ENCODE measurements at regions not wholly inside any gene's neighbourhood (a gene's known extent, or its start where the extent isn't known, plus 50 kb on each side); places are given as distances from the start of the nearest gene placed in this dataset.

DNA sequence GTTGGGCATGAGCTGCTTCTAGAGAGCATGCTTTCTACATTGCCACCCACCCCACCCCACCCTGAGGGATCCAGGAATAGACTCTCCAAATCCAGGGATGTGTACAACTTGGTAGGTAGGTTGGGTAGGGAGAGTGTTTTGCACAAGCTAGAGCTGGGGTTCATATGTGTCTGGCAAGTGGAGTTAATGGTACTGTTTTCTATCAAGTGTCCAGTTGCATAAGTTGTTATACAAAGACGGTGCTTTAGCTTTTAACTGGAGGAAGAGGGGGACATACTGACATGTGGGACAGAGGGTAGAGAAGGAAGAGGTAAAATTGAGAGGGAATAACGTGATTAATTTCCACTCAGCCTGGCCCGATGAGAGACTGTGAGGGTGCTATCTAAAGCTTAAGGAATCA lies 51.0 kb upstream of the TNC start:
- CTCF ChIA-PET: interaction anchor here (1.0 to 1.7 kb wide), 4 partner anchors 24 to 154 kb away, joined by 3 to 4 read pairs (median 3); no protein-coding TSS in a partner anchor
- POLR2A ChIA-PET: no interaction called here
- no peak overlapping the region for H3K4me3 ChIP-seq (ENCODE audit: low read depth, low read length)
- TF ChIP-seq, protein P1, sequence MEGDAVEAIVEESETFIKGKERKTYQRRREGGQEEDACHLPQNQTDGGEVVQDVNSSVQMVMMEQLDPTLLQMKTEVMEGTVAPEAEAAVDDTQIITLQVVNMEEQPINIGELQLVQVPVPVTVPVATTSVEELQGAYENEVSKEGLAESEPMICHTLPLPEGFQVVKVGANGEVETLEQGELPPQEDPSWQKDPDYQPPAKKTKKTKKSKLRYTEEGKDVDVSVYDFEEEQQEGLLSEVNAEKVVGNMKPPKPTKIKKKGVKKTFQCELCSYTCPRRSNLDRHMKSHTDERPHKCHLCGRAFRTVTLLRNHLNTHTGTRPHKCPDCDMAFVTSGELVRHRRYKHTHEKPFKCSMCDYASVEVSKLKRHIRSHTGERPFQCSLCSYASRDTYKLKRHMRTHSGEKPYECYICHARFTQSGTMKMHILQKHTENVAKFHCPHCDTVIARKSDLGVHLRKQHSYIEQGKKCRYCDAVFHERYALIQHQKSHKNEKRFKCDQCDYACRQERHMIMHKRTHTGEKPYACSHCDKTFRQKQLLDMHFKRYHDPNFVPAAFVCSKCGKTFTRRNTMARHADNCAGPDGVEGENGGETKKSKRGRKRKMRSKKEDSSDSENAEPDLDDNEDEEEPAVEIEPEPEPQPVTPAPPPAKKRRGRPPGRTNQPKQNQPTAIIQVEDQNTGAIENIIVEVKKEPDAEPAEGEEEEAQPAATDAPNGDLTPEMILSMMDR (IDR thresholded peaks at IDR 0.05; ENCODE audit: insufficient read depth, low read length, missing control alignments): no peak
- no peak for DNase-seq (ENCODE audit: low read depth, low spot score)

DNA sequence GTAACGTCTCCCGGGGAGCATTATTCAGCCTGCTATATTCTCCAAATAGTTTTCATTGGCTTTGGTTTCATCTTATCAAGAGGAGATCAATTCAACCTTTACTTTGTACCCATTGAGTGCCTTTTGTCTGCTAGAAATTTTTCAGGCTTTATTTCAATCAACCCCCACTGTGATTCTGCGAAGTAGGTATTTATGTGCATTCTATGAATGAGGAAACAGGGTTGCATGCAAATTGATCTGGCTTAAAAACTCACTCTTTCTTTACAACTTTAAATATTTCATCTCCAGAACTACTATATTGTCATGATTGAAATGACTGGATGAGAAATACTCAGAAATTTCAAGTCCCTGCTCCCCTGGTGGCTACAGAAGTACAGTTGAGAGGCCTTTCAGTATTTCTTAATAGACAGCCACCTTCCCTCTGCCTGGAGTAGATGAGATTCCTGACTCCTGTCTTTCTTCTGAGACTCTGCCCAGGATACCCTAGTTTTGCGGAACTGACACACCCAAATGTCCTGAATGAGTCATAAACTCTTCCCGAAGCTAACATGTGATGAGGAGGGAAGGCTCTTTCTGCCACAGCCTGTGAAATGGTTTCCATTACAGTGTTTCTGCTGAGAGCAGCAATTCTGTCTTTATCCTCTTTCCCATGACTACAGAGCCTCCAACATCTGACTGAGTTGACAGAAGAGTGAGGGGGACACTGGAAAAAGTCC lies 52.6 kb upstream of the TNC start:
- H3K4me3 ChIP-seq (ENCODE audit: low read depth, low read length): no peak overlapping the region
- DNase-seq (ENCODE audit: low read depth, low spot score): no peak
- CTCF ChIA-PET: no interaction called here
- POLR2A ChIA-PET: no interaction called here
- TF ChIP-seq, protein P1 (IDR thresholded peaks at IDR 0.05; ENCODE audit: insufficient read depth, low read length, missing control alignments): no peak

DNA sequence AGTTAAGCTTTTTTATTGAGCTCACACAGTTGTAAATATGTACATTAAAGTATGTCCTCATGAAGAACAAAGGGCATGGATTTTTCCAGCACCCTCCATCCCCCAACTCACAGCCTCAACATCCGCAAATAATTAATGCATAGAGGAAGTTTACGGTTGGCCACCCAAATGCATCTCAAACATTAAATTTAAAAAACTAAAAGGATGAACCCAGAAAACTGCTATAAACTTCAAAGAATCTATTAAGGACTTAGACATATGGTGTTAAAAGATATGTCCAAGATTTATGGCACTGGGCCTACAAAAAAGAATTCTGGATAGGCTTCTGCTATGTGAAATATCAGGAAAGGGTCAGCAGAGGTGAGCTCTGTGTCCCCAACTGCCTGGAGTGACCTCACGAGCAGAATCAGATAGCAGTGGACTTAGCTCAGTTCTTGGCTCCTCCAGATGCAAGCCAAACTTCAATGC lies 54.0 kb upstream of the TNC start:
- ChIA-PET CTCF (no interaction called here), POLR2A (no interaction called here)
- no peak overlapping the region for H3K4me3 ChIP-seq (ENCODE audit: low read depth, low read length)
- TF ChIP-seq, protein P1 (IDR thresholded peaks at IDR 0.05; ENCODE audit: insufficient read depth, low read length, missing control alignments): no peak
- DNase-seq (ENCODE audit: low read depth, low spot score): no peak

DNA sequence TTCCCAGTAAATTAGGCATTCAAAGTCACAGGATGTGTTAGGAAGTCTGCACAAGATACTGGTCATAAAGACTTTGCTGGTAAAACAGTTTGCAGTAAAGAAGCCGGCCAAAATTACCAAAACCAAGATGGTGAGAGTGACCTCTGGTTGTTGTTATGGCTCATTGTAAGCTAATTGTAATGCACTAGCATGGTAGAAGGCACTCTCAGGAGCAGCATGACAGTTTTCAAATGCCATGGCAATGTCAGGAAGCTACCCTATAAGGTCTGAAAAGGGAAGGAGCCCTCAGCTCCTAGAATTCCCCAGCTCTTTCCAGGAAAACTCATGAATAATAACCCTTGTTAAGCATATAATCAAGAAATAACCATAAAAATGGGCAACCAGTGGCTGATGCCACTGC lies 64.3 kb upstream of the TNC start:
- CTCF ChIA-PET: interaction anchor here (1.5 kb wide), 1 partner anchor 15 kb away, joined by 4 read pairs; no protein-coding TSS in a partner anchor
- TF ChIP-seq, protein P1 (IDR thresholded peaks at IDR 0.05; ENCODE audit: insufficient read depth, low read length, missing control alignments): no peak
- H3K4me3 ChIP-seq (ENCODE audit: low read depth, low read length): no peak overlapping the region
- no peak for DNase-seq (ENCODE audit: low read depth, low spot score)
- POLR2A ChIA-PET: no interaction called here

DNA sequence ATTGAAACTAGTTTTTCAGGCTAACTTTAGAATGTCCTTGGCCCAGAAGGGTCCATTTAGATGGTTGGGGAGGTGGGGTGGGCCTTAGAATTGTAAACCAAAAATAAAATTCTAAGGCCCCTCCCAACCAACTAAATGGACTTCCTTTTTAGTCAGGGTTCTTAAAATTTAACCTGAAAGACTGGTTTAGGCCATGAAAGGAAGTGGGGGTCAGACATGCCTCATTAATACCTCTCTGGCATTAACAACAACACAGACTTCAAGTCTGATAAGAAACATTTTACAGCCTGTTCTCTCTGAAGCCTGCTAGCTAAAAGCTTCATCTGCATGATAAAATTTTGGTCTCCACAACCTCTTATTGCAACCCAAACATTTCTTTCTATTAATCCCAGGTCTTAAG lies 65.5 kb upstream of the TNC start:
- ChIA-PET CTCF (no interaction called here), POLR2A (no interaction called here)
- no peak overlapping the region for H3K4me3 ChIP-seq (ENCODE audit: low read depth, low read length)
- TF ChIP-seq, protein P1 (IDR thresholded peaks at IDR 0.05; ENCODE audit: insufficient read depth, low read length, missing control alignments): no peak
- no peak for DNase-seq (ENCODE audit: low read depth, low spot score)

DNA sequence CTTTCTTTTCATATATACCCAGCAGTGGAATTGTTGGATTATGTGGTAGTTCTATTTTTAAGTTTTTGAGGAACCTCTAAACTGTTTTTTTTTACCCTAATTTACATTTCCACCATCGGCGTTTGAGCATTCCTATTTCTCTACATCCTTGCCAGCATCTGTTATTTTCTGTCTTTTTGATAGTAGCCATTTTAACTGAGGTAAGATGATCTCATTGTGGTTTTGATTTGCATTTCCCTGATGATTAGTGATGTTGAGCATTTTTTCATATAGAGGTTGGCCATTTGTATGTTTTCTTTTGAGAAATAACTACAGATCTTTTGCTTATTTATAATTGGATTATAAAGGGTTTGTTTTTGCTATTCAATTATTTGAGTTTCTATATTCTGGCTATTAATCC lies 71.7 kb upstream of the TNC start:
- ChIA-PET POLR2A (no interaction called here), CTCF (interaction anchor here (1.0 to 1.4 kb wide), 2 partner anchors 11 to 175 kb away, joined by 3 read pairs; no protein-coding TSS in a partner anchor)
- no peak overlapping the region for H3K4me3 ChIP-seq (ENCODE audit: low read depth, low read length)
- TF ChIP-seq, protein P1 (IDR thresholded peaks at IDR 0.05; ENCODE audit: insufficient read depth, low read length, missing control alignments): no peak
- DNase-seq (ENCODE audit: low read depth, low spot score): no peak
